ENCODE measurements at regions not wholly inside any gene's neighbourhood (a gene's known extent, or its start where the extent isn't known, plus 50 kb on each side); places are given as distances from the start of the nearest gene placed in this dataset.
"Not testable (repeated sequence)": the region's sequence is repeated elsewhere in the genome, so short reads cannot be mapped to it uniquely, and the experiment has no call there.

- no peaks in the 10 kb centered on the region for H3K9me3 ChIP-seq (ENCODE audit: insufficient read depth, low read depth, low read length)
- no peak overlapping the region for H3K4me3 ChIP-seq (ENCODE audit: low read length)
- H3K4me1 ChIP-seq (ENCODE audit: insufficient read depth, low read length) = no peaks in the 10 kb centered on the region; the same call in 1 of the 2 replicates
- H3K9ac ChIP-seq (ENCODE audit: low read depth, low read length) = no peak overlapping the region
- no peaks in the 10 kb centered on the region for H3K27me3 ChIP-seq (ENCODE audit: insufficient read depth, low read length)
- H3K27ac ChIP-seq (ENCODE audit: low read length) = no peak overlapping the region
- no peaks in the 10 kb centered on the region for H3K36me3 ChIP-seq (ENCODE audit: insufficient read depth, low read depth, low read length)
Measured at GRCh38 chr15:96849271-96849900, 518.9 kb downstream of the NR2F2 start.

GRCh38 chr15:96851613-96852012 is 521.1 kb downstream of the NR2F2 start:
- H3K4me3 ChIP-seq (ENCODE audit: low read length) = no peak overlapping the region
- H3K27me3 ChIP-seq (ENCODE audit: insufficient read depth, low read length) = no peaks in the 10 kb centered on the region
- no peak overlapping the region for H3K9ac ChIP-seq (ENCODE audit: low read depth, low read length)
- H3K27ac ChIP-seq (ENCODE audit: low read length) = no peak overlapping the region
- H3K4me1 ChIP-seq (ENCODE audit: insufficient read depth, low read length) = no peaks in the 10 kb centered on the region; the same call in 1 of the 2 replicates
- H3K9me3 ChIP-seq (ENCODE audit: insufficient read depth, low read depth, low read length) = no peaks in the 10 kb centered on the region
- no peaks in the 10 kb centered on the region for H3K36me3 ChIP-seq (ENCODE audit: insufficient read depth, low read depth, low read length)

GRCh38 chr15:96858694-96859093 is 528.2 kb downstream of the NR2F2 start:
- Histone ChIP-seq H3K4me3 (ENCODE audit: low read length) (no peak overlapping the region), H3K27me3 (ENCODE audit: insufficient read depth, low read length) (no peaks in the 10 kb centered on the region), H3K27ac (ENCODE audit: low read length) (no peak overlapping the region), H3K4me1 (ENCODE audit: insufficient read depth, low read length) (peaks cover 4% of the 10 kb centered on the region; the same call in 1 of the 2 replicates), H3K9me3 (ENCODE audit: insufficient read depth, low read depth, low read length) (no peaks in the 10 kb centered on the region), H3K9ac (ENCODE audit: low read depth, low read length) (no peak overlapping the region), H3K36me3 (ENCODE audit: insufficient read depth, low read depth, low read length) (no peaks in the 10 kb centered on the region)

GRCh38 chr15:96860741-96861140 is 530.2 kb downstream of the NR2F2 start:
- Histone ChIP-seq H3K4me1 (ENCODE audit: insufficient read depth, low read length) (peaks cover 4% of the 10 kb centered on the region; the same call in 1 of the 2 replicates), H3K9ac (ENCODE audit: low read depth, low read length) (no peak overlapping the region), H3K4me3 (ENCODE audit: low read length) (no peak overlapping the region), H3K27me3 (ENCODE audit: insufficient read depth, low read length) (no peaks in the 10 kb centered on the region), H3K9me3 (ENCODE audit: insufficient read depth, low read depth, low read length) (no peaks in the 10 kb centered on the region), H3K27ac (ENCODE audit: low read length) (no peak overlapping the region), H3K36me3 (ENCODE audit: insufficient read depth, low read depth, low read length) (no peaks in the 10 kb centered on the region)

- Histone ChIP-seq H3K9me3 (ENCODE audit: insufficient read depth, low read depth, low read length) (peaks cover 5% of the 10 kb centered on the region; the same call in 1 of the 2 replicates), H3K36me3 (ENCODE audit: insufficient read depth, low read depth, low read length) (no peaks in the 10 kb centered on the region), H3K9ac (ENCODE audit: low read depth, low read length) (no peak overlapping the region), H3K27ac (ENCODE audit: low read length) (no peak overlapping the region), H3K4me3 (ENCODE audit: low read length) (no peak overlapping the region), H3K27me3 (ENCODE audit: insufficient read depth, low read length) (no peaks in the 10 kb centered on the region), H3K4me1 (ENCODE audit: insufficient read depth, low read length) (peaks cover 16% of the 10 kb centered on the region)
Measured at GRCh38 chr15:96867992-96868391, 537.5 kb downstream of the NR2F2 start.

GRCh38 chr15:96869122-96869521 is 538.6 kb downstream of the NR2F2 start:
- Histone ChIP-seq H3K9ac (ENCODE audit: low read depth, low read length) (no peak overlapping the region), H3K4me3 (ENCODE audit: low read length) (no peak overlapping the region), H3K4me1 (ENCODE audit: insufficient read depth, low read length) (peaks cover 16% of the 10 kb centered on the region), H3K36me3 (ENCODE audit: insufficient read depth, low read depth, low read length) (no peaks in the 10 kb centered on the region), H3K27me3 (ENCODE audit: insufficient read depth, low read length) (no peaks in the 10 kb centered on the region), H3K27ac (ENCODE audit: low read length) (no peak overlapping the region), H3K9me3 (ENCODE audit: insufficient read depth, low read depth, low read length) (peaks cover 5% of the 10 kb centered on the region; the same call in 1 of the 2 replicates)

GRCh38 chr15:96869790-96870189 is 539.3 kb downstream of the NR2F2 start:
- H3K4me3 ChIP-seq (ENCODE audit: low read length) = no peak overlapping the region
- H3K9ac ChIP-seq (ENCODE audit: low read depth, low read length) = no peak overlapping the region
- peaks cover 16% of the 10 kb centered on the region for H3K4me1 ChIP-seq (ENCODE audit: insufficient read depth, low read length)
- no peaks in the 10 kb centered on the region for H3K27me3 ChIP-seq (ENCODE audit: insufficient read depth, low read length)
- peaks cover 5% of the 10 kb centered on the region; the same call in 1 of the 2 replicates for H3K9me3 ChIP-seq (ENCODE audit: insufficient read depth, low read depth, low read length)
- no peaks in the 10 kb centered on the region for H3K36me3 ChIP-seq (ENCODE audit: insufficient read depth, low read depth, low read length)
- no peak overlapping the region for H3K27ac ChIP-seq (ENCODE audit: low read length)

GRCh38 chr15:96870580-96870979 is 540.1 kb downstream of the NR2F2 start:
- Histone ChIP-seq H3K4me1 (ENCODE audit: insufficient read depth, low read length) (peaks cover 16% of the 10 kb centered on the region), H3K27me3 (ENCODE audit: insufficient read depth, low read length) (no peaks in the 10 kb centered on the region), H3K9ac (ENCODE audit: low read depth, low read length) (peak overlapping the region; percentile 7; the same call in 1 of the 2 replicates), H3K27ac (ENCODE audit: low read length) (no peak overlapping the region), H3K36me3 (ENCODE audit: insufficient read depth, low read depth, low read length) (no peaks in the 10 kb centered on the region), H3K9me3 (ENCODE audit: insufficient read depth, low read depth, low read length) (peaks cover 5% of the 10 kb centered on the region; the same call in 1 of the 2 replicates), H3K4me3 (ENCODE audit: low read length) (peak overlapping the region; percentile 23; the same call in 1 of the 2 replicates)

- not testable (repeated sequence) for H3K27ac ChIP-seq (ENCODE audit: low read length); H3K4me3 ChIP-seq (ENCODE audit: low read length)
Measured at GRCh38 chr15:96877442-96877841, 546.9 kb downstream of the NR2F2 start.

GRCh38 chr15:96878129-96878528 is 547.6 kb downstream of the NR2F2 start:
- H3K4me3 ChIP-seq (ENCODE audit: low read length) = no peak overlapping the region
- H3K9ac ChIP-seq (ENCODE audit: low read depth, low read length) = no peak overlapping the region
- H3K27ac ChIP-seq (ENCODE audit: low read length) = no peak overlapping the region
- peaks cover 5% of the 10 kb centered on the region for H3K4me1 ChIP-seq (ENCODE audit: insufficient read depth, low read length)
- no peaks in the 10 kb centered on the region for H3K27me3 ChIP-seq (ENCODE audit: insufficient read depth, low read length)
- no peaks in the 10 kb centered on the region for H3K36me3 ChIP-seq (ENCODE audit: insufficient read depth, low read depth, low read length)
- H3K9me3 ChIP-seq (ENCODE audit: insufficient read depth, low read depth, low read length) = no peaks in the 10 kb centered on the region

More at GRCh38 chr15:96877442-96877841, 546.9 kb downstream of the NR2F2 start:
- H3K9me3 ChIP-seq (ENCODE audit: insufficient read depth, low read depth, low read length); H3K27me3 ChIP-seq (ENCODE audit: insufficient read depth, low read length); H3K36me3 ChIP-seq (ENCODE audit: insufficient read depth, low read depth, low read length); H3K9ac ChIP-seq (ENCODE audit: low read depth, low read length); H3K4me1 ChIP-seq (ENCODE audit: insufficient read depth, low read length): not testable (repeated sequence)

GRCh38 chr15:96882121-96882772 is 551.7 kb downstream of the NR2F2 start:
- Histone ChIP-seq H3K27me3 (ENCODE audit: insufficient read depth, low read length) (no peaks in the 10 kb centered on the region), H3K4me1 (ENCODE audit: insufficient read depth, low read length) (peaks cover 5% of the 10 kb centered on the region), H3K36me3 (ENCODE audit: insufficient read depth, low read depth, low read length) (no peaks in the 10 kb centered on the region), H3K9ac (ENCODE audit: low read depth, low read length) (no peak overlapping the region), H3K9me3 (ENCODE audit: insufficient read depth, low read depth, low read length) (no peaks in the 10 kb centered on the region), H3K27ac (ENCODE audit: low read length) (no peak overlapping the region), H3K4me3 (ENCODE audit: low read length) (no peak overlapping the region)

- no peaks in the 10 kb centered on the region for H3K27me3 ChIP-seq (ENCODE audit: insufficient read depth, low read length)
- no peaks in the 10 kb centered on the region for H3K9me3 ChIP-seq (ENCODE audit: insufficient read depth, low read depth, low read length)
- H3K4me1 ChIP-seq (ENCODE audit: insufficient read depth, low read length) = peaks cover 14% of the 10 kb centered on the region; the same call in 1 of the 2 replicates
- H3K27ac ChIP-seq (ENCODE audit: low read length) = no peak overlapping the region
- H3K4me3 ChIP-seq (ENCODE audit: low read length) = no peak overlapping the region
- no peaks in the 10 kb centered on the region for H3K36me3 ChIP-seq (ENCODE audit: insufficient read depth, low read depth, low read length)
- H3K9ac ChIP-seq (ENCODE audit: low read depth, low read length) = no peak overlapping the region
Measured at GRCh38 chr15:96887730-96888129, 557.2 kb downstream of the NR2F2 start.

Data from iPS-20b (cell line).